NCI-H526 treated with DMSO at 0.1 percent for 48 hours (cell line): ENCODE measurements at regions not wholly inside any gene's neighbourhood (a gene's known extent, or its start where the extent isn't known, plus 50 kb on each side); places are given as distances from the start of the nearest gene placed in this dataset.

Source experiments
- DNase-seq: peaks from one replicate; lab custom pipeline; 2025; lab: John Stamatoyannopoulos, UW

GRCh38 chr14:39861696-39862095 is 429.5 kb upstream of the FBXO33 start:
- DNase-seq: no peak

GRCh38 chr14:39861229-39861600 is 429.0 kb upstream of the FBXO33 start:
- DNase-seq: no peak

- DNase-seq: no peak
Observed at GRCh38 chr14:39860596-39861228, 428.5 kb upstream of the FBXO33 start.

GRCh38 chr14:39859314-39859713 is 427.1 kb upstream of the FBXO33 start:
- DNase-seq: no peak

GRCh38 chr14:39857376-39858055 is 425.3 kb upstream of the FBXO33 start:
- no peak for DNase-seq

- DNase-seq: peak; percentile 7
Observed at GRCh38 chr14:39853441-39853840, 421.2 kb upstream of the FBXO33 start.

GRCh38 chr14:39851202-39851601 is 419.0 kb upstream of the FBXO33 start:
- no peak for DNase-seq

- no peak for DNase-seq
Observed at GRCh38 chr14:39847852-39848251, 415.6 kb upstream of the FBXO33 start.

GRCh38 chr14:39847194-39847593 is 415.0 kb upstream of the FBXO33 start:
- no peak for DNase-seq

GRCh38 chr14:39843881-39844280 is 411.6 kb upstream of the FBXO33 start:
- DNase-seq: no peak

- no peak for DNase-seq
Observed at GRCh38 chr14:39841088-39841487, 408.9 kb upstream of the FBXO33 start.

GRCh38 chr14:39827901-39828655 is 395.8 kb upstream of the FBXO33 start:
- DNase-seq: no peak

- DNase-seq: no peak
Observed at GRCh38 chr14:39812532-39813320, 380.5 kb upstream of the FBXO33 start.

GRCh38 chr14:39807271-39807670 is 375.0 kb upstream of the FBXO33 start:
- DNase-seq: no peak

- DNase-seq: no peak
Observed at GRCh38 chr14:39784461-39784860, 352.2 kb upstream of the FBXO33 start.

GRCh38 chr14:39781466-39781865 is 349.2 kb upstream of the FBXO33 start:
- no peak for DNase-seq

- no peak for DNase-seq
Observed at GRCh38 chr14:39773387-39774126, 341.3 kb upstream of the FBXO33 start.

GRCh38 chr14:39772627-39773026 is 340.4 kb upstream of the FBXO33 start:
- DNase-seq: no peak

GRCh38 chr14:39768589-39768988 is 336.4 kb upstream of the FBXO33 start:
- no peak for DNase-seq

- DNase-seq: no peak
Observed at GRCh38 chr14:39766397-39767000, 334.3 kb upstream of the FBXO33 start.

- DNase-seq: no peak
Observed at GRCh38 chr14:39765676-39766075, 333.4 kb upstream of the FBXO33 start.
